ENCODE measurements at regions not wholly inside any gene's neighbourhood (a gene's known extent, or its start where the extent isn't known, plus 50 kb on each side); places are given as distances from the start of the nearest gene placed in this dataset.

DNA sequence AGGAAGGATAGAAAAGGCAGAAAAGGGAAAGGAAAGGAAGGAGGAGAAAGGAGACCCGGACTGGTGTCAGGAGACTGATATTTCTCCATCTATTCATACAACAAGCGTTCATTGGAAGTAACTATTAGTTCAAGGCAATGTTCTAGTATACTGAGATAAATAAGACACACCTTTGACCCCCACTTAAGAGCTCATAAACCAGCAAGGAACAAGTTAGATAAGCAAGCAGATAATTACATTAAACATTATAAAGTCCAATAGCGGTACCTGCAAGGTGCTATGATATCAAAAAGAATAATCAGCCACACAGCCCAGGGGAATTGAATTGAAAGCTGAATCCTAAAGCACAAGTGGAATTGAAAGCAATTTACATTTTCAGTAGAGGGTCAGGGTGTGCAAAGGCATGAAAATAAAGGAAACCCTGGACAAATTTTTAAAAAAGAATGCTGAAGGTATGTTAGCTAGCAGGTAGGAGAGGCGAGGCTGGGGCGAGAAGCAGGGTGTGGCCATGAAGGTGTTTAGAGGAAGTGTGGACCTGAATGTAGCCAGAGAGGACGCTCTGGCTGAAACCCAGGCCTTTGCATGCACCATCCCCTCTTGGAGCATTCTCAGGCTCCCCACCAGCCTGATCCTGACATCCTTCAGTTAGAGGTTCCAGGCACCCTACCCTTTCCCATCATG lies 200.0 kb downstream of the SETD4 start:
- TF ChIP-seq POLR2AphosphoS5 (IDR thresholded peaks at IDR 0.05) = no peak
- no peak for TF ChIP-seq CTCF (IDR thresholded peaks at IDR 0.05)
- no peak for TF ChIP-seq EP300 (IDR thresholded peaks at IDR 0.05)

Data from suprapubic skin (tissue), 4 donors.